Nephron (organoid): ENCODE measurements at regions not wholly inside any gene's neighbourhood (a gene's known extent, or its start where the extent isn't known, plus 50 kb on each side); places are given as distances from the start of the nearest gene placed in this dataset.

Experiments
- H3K27ac Mint-ChIP-seq, 3 experiments: 2 replicates each; pipeline ENCODE4 v1.8.0; 2020; ENCODE audit warnings: mixed read lengths in 3 of 3, mild to moderate bottlenecking in 2 of 3, moderate library complexity in 1 of 3
- H3K27me3 Mint-ChIP-seq: 2 replicates; pipeline ENCODE4 v1.8.0; 2021; ENCODE audit warnings: low read depth, mild to moderate bottlenecking, moderate library complexity, mixed read lengths
- H3K36me3 Mint-ChIP-seq: 2 replicates; pipeline ENCODE4 v1.8.0; 2020; ENCODE audit warnings: low read depth, mixed read lengths
- H3K4me1 Mint-ChIP-seq: 2 replicates; pipeline ENCODE4 v1.8.0; 2020; ENCODE audit warnings: mixed read lengths
- H3K4me3 Mint-ChIP-seq, 3 experiments: 2 replicates each; pipeline ENCODE4 v1.8.0; 2020; ENCODE audit warnings: mild to moderate bottlenecking in 3 of 3, mixed read lengths in 3 of 3, moderate library complexity in 2 of 3
- H3K9me3 Mint-ChIP-seq: 2 replicates; pipeline ENCODE4 v1.8.0; 2020; ENCODE audit warnings: mixed read lengths
- TF ChIP-seq, protein P1 (sequence below), 3 experiments: fragments of 200-600 bp; sonication (generic); IDR thresholded peaks; one replicate each; pipeline ENCODE4 v1.5.0; 2021; ENCODE audit warnings: antibody characterized with exemption in 3 of 3; ENCODE audit not compliant: unreplicated experiment in 3 of 3

DNA sequence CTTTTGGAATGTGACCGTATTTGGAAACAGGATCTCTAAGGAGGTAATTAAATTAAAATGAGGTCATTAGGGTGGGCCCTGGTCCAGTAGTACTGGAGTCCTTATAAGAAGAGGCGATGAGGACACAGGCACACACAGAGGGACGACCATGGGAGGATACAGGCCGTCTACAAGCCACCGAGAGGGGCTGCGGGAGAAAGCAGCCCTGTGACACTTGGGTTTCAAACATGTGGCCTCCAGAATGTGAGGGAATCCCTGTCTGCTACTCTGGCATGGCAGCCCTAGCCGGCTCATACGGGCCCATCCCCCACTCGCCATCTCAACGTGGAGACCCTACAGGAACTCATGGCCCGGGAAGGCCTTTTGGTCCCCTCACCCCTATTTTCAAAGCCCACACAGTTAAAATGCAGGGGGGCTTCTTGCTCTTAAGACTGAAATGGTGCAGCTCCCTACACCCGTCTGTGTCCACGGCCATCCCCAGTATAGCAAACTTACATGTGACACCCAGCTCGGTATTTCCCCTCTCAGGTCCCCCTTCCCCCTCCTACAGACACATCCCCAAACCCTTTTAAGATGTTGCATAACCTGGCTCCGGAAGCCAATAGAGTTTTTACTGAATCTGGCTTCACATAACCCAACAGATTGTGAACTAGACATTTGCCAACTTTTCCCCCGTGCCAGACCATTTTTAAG lies 124.1 kb upstream of the TBL1X start:
- peaks cover 9% of the 10 kb centered on the region for H3K9me3 Mint-ChIP-seq
- peaks cover 64% of the 10 kb centered on the region for H3K4me1 Mint-ChIP-seq
- H3K4me3 Mint-ChIP-seq = peak overlapping the region; percentile 68 to 70 (median 69)
- H3K36me3 Mint-ChIP-seq = no peaks in the 10 kb centered on the region
- TF ChIP-seq, protein P1, sequence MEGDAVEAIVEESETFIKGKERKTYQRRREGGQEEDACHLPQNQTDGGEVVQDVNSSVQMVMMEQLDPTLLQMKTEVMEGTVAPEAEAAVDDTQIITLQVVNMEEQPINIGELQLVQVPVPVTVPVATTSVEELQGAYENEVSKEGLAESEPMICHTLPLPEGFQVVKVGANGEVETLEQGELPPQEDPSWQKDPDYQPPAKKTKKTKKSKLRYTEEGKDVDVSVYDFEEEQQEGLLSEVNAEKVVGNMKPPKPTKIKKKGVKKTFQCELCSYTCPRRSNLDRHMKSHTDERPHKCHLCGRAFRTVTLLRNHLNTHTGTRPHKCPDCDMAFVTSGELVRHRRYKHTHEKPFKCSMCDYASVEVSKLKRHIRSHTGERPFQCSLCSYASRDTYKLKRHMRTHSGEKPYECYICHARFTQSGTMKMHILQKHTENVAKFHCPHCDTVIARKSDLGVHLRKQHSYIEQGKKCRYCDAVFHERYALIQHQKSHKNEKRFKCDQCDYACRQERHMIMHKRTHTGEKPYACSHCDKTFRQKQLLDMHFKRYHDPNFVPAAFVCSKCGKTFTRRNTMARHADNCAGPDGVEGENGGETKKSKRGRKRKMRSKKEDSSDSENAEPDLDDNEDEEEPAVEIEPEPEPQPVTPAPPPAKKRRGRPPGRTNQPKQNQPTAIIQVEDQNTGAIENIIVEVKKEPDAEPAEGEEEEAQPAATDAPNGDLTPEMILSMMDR (IDR thresholded peaks at IDR 0.05; ENCODE audit: unreplicated experiment in 3 of 3) = no peak
- no peaks in the 10 kb centered on the region for H3K27me3 Mint-ChIP-seq
- peak overlapping the region; percentile 96 to 99 (median 97) for H3K27ac Mint-ChIP-seq

DNA sequence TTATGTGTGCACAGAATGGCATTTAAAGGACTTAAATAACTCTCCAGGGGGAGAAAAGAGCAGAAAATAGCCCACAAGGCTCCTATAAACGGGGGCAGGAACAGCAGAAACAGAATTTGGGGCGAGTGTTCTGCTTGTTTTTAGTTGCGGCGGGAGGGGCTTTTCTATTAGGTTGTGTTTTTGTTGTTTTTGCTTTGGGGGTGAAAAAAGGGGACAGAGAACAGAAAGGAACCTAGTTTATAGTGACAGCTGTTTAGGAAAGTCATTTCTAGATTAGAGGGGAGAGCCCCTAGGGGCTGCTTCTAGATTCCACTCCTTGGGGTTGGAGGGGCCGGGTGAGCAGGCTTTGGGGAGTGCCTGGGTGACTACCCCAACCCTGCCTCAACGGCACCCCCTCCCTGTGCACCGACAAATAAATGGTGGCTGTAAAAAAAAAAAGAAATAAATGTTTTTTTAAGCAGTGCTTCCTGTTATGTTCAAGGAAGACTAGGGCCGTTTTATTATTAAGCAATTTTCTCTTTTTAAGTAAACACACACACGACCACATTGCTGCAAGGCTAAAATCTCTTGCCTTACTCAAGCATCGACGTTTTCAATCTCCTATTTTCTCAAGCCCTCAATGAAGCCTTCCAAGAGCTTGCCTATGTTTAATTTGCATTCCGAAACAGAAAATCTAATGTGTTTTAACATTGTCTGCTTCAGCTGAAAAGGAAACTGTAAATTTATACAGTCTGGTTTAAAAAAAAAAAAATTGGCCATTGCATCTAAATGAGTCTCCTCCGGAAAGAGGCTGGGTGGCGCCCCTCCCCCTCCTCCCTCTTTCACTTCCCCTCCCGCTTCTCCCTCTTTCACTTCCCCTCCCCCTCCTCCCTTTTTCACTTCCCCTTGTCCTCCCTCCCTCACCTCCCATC lies 123.3 kb upstream of the TBL1X start:
- H3K27ac Mint-ChIP-seq = peak overlapping the region; percentile 96 to 99 (median 97)
- no peaks in the 10 kb centered on the region for H3K36me3 Mint-ChIP-seq
- H3K4me1 Mint-ChIP-seq = peaks cover 57% of the 10 kb centered on the region
- peaks cover 8% of the 10 kb centered on the region for H3K9me3 Mint-ChIP-seq
- TF ChIP-seq, protein P1 (IDR thresholded peaks at IDR 0.05; ENCODE audit: unreplicated experiment in 3 of 3) = no peak
- no peaks in the 10 kb centered on the region for H3K27me3 Mint-ChIP-seq
- peak overlapping the region; percentile 68 to 70 (median 69) for H3K4me3 Mint-ChIP-seq

DNA sequence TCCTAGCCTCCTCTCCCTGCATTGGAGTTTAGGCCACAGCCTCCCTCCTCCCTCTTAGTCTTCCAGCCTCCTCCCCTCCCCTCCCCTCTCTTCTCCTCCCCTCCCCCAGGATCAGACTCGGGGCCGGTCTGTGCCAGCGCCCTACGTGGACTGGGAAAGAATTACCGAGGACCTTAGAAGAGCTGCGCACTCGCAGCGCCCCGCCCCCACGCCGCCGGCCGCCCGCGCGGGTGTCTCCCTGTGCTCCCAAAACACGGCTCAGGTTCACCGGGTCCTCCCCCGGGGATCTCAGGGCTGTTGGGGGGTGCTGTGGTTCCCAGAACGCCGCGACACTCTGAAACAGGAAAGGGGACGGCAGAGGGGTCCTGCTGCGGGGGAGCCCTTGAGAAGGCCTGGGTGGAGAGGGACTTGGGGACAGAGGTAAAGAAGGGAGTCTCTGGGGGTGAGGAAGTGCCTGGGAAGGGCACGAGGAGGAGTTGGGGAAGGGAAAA lies 122.3 kb upstream of the TBL1X start:
- H3K4me3 Mint-ChIP-seq = peak overlapping the region; percentile 68 to 81 (median 71)
- H3K9me3 Mint-ChIP-seq = peaks cover 7% of the 10 kb centered on the region
- TF ChIP-seq, protein P1 (IDR thresholded peaks at IDR 0.05; ENCODE audit: unreplicated experiment in 3 of 3) = no peak
- no peaks in the 10 kb centered on the region for H3K27me3 Mint-ChIP-seq
- H3K27ac Mint-ChIP-seq = peak overlapping the region; percentile 56 to 81 (median 78)
- H3K36me3 Mint-ChIP-seq = no peaks in the 10 kb centered on the region
- H3K4me1 Mint-ChIP-seq = peaks cover 46% of the 10 kb centered on the region

- Mint-ChIP-seq H3K27ac (peak overlapping the region in 2 of 3 experiments; percentile 34 to 37), H3K27me3 (no peaks in the 10 kb centered on the region), H3K36me3 (no peaks in the 10 kb centered on the region), H3K9me3 (peaks cover 5% of the 10 kb centered on the region), H3K4me1 (peaks cover 36% of the 10 kb centered on the region), H3K4me3 (no peak overlapping the region)
- TF ChIP-seq, protein P1 (IDR thresholded peaks at IDR 0.05; ENCODE audit: unreplicated experiment in 3 of 3) = no peak
These were observed 120.9 kb upstream of the TBL1X start for GRCh38 chrX:9343971-9344370.

- Mint-ChIP-seq H3K9me3 (peaks cover 5% of the 10 kb centered on the region), H3K27me3 (peaks cover 6% of the 10 kb centered on the region), H3K4me3 (no peak overlapping the region), H3K4me1 (peaks cover 20% of the 10 kb centered on the region), H3K36me3 (no peaks in the 10 kb centered on the region), H3K27ac (no peak overlapping the region)
- TF ChIP-seq, protein P1 (IDR thresholded peaks at IDR 0.05; ENCODE audit: unreplicated experiment in 3 of 3) = no peak
These were observed 118.9 kb upstream of the TBL1X start for GRCh38 chrX:9345957-9346356.
